Psoas muscle (tissue), 7 donors: ENCODE measurements at regions not wholly inside any gene's neighbourhood (a gene's known extent, or its start where the extent isn't known, plus 50 kb on each side); places are given as distances from the start of the nearest gene placed in this dataset.
"Not testable (repeated sequence)": the region's sequence is repeated elsewhere in the genome, so short reads cannot be mapped to it uniquely, and the experiment has no call there.

ENCODE experiments used
- ATAC-seq, 4 donors: fragments of 200-7000 bp; cut with Tn5 transposase; one replicate each; pipeline ENCODE4 v1.9.1; 2020; ENCODE audit warnings: moderate library complexity in 3 of 4, mild to moderate bottlenecking in 2 of 4
- DNase-seq, 2 donors: peaks; one replicate each; pipeline ENCODE4 v3.0.0-alpha.2; 2020
- H3K27ac ChIP-seq: fragments of 200-600 bp; one replicate; pipeline ENCODE4 v1.8.0; 2022
- H3K27me3 ChIP-seq, 3 donors: fragments of 200-600 bp in 1 of 3; one replicate each; pipeline versions ENCODE4 v1.6.1 to v1.8.0; 2013 to 2022; ENCODE audit warnings: low read length in 2 of 3, mild to moderate bottlenecking in 2 of 3, moderate library complexity in 1 of 3; ENCODE audit not compliant: insufficient read depth in 3 of 3
- H3K36me3 ChIP-seq, 2 donors: fragments of 200-600 bp in 1 of 2; one replicate each; pipeline versions ENCODE4 v1.6.1 to v1.8.0; 2013 to 2022; ENCODE audit warnings: low read depth in 1 of 2, mild to moderate bottlenecking in 1 of 2, moderate library complexity in 1 of 2; ENCODE audit not compliant: insufficient read depth in 1 of 2
- H3K4me1 ChIP-seq: fragments of 200-600 bp; one replicate; pipeline ENCODE4 v1.8.0; 2022
- H3K4me3 ChIP-seq: fragments of 200-600 bp; one replicate; pipeline ENCODE4 v1.8.0; 2022; ENCODE audit warnings: mild to moderate bottlenecking
- H3K9me3 ChIP-seq: fragments of 200-600 bp; one replicate; pipeline ENCODE4 v1.8.0; 2022
- CTCF ChIP-seq: fragments of 200-600 bp; IDR thresholded peaks from one replicate; pipeline ENCODE4 v1.8.0; 2022; ENCODE audit warnings: antibody characterized with exemption
- WGBS, 3 donors: extraction: QIAGEN DNeasy Blood & Tissue Kit; methylation state at CpG; one replicate each; pipeline versions ENCODE4 v1.1.6 to v1.1.7; 2013; 5-methylcytosine and 5-hydroxymethylcytosine counted together
- intact Hi-C, 2 donors: fragments of 100-400 bp; cut with DNase I; formaldehyde crosslinking; loops; one replicate each; pipeline versions ENCODE4 v1.11.0 to v1.14.2; 2022
- donor health status: healthy with polysubstance abuse.
- donor health status: DM: no; HTN: no; CAD: no; lungs with moderate emphysema.
- donor health status: Bipolar disorder and iron deficiency.
- donor health status: healthy.
- donor health status: DM: yes; HTN: yes; CAD: no.
- donor health status: DM: no; HTN: no; CAD: no.
- donor health status: DM: yes; HTN: yes; CAD: no.

GRCh38 chr5:118520771-118521415, 467.5 kb downstream of the DTWD2 start:
- DNase-seq (no peak), ATAC-seq (no peak)
- WGBS, 3 donors, result 83 to 92% (median 90%) methylated on average over 3 of the region's 3 CpGs
- intact Hi-C loops, result no loop called here
- Histone ChIP-seq H3K4me1 (no peaks in the 10 kb centered on the region), H3K36me3 (no peaks in the 10 kb centered on the region), H3K4me3 (no peak overlapping the region), H3K27me3 (no peaks in the 10 kb centered on the region), H3K9me3 (no peaks in the 10 kb centered on the region), H3K27ac (no peak overlapping the region)
- no peak for TF ChIP-seq CTCF

- WGBS, 3 donors, result 71 to 79% (median 73%) methylated on average over 1 of the region's 1 CpG
- intact Hi-C loops, result no loop called here
- Histone ChIP-seq H3K9me3 (no peaks in the 10 kb centered on the region), H3K4me3 (no peak overlapping the region), H3K27me3 (no peaks in the 10 kb centered on the region), H3K27ac (no peak overlapping the region), H3K36me3 (no peaks in the 10 kb centered on the region), H3K4me1 (no peaks in the 10 kb centered on the region)
- DNase-seq (no peak), ATAC-seq (no peak)
- TF ChIP-seq CTCF, result no peak
These were observed 468.9 kb downstream of the DTWD2 start for GRCh38 chr5:118519466-118519865.

DNA sequence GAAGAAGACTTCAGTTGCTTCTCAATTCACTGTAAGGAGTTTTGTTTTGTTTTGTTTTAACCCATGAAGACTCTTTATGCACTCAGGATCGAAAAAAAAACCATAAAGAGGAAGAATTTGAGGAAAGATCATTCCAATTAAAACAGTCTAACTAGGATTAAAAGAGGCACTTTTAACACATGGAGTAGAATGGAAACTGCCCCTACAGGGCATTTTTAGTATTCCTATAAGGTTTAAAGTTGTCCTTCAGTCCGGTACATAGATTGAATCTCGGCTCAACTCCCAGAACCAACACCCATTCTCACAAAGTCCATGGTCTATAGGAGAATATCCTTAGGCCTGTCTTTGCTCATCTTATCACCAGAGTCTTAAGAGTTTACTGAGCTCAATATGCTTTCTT, 469.6 kb downstream of the DTWD2 start:
- H3K4me3 ChIP-seq, result no peak overlapping the region
- no peak for TF ChIP-seq CTCF
- H3K27ac ChIP-seq, result no peak overlapping the region
- H3K9me3 ChIP-seq, result no peaks in the 10 kb centered on the region
- H3K27me3 ChIP-seq, result no peaks in the 10 kb centered on the region
- DNase-seq, result no peak
- intact Hi-C loops, result no loop called here
- H3K4me1 ChIP-seq, result no peaks in the 10 kb centered on the region
- no peaks in the 10 kb centered on the region for H3K36me3 ChIP-seq
- WGBS, 3 donors, result 94 to 98% (median 96%) methylated on average over 3 of the region's 3 CpGs
- no peak for ATAC-seq

GRCh38 chr5:118511846-118512245, 476.5 kb downstream of the DTWD2 start:
- Histone ChIP-seq H3K4me3 (no peak overlapping the region), H3K36me3 (no peaks in the 10 kb centered on the region), H3K4me1 (no peaks in the 10 kb centered on the region), H3K9me3 (no peaks in the 10 kb centered on the region), H3K27me3 (no peaks in the 10 kb centered on the region), H3K27ac (no peak overlapping the region)
- no peak for TF ChIP-seq CTCF
- intact Hi-C loops, result no loop called here
- WGBS, 3 donors, result 98 to 100% (median 98%) methylated on average over 1 of the region's 1 CpG
- no peak for DNase-seq
- ATAC-seq, result no peak

DNA sequence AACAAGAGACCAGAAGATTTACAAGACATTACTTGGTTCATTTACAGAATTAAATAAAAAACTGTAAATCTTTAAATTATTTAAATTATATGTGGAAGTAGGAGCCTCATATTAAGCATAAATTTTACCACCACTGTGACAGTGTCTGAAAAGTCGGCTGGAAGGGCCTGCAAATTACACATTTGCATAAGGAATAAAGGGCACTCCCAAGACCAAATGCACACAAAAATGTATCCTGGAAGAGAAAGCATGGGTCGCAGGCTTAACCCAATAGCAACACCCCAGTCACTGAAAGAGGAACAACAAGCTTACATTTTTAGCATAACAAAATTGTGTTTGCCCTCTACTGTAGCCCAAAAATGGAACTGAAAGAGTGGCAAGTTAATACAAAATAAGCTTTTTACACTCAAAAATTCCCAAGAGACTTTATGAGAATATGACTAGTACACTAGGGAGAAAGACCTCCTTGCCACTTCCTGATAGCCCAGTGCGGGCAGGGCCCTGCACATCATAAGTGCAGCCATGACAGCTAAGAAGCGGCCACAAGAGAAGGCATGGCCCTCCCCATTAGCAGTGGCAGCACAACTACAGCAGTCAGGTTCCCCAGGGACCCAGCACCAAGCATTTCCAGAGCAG, 482.0 kb downstream of the DTWD2 start:
- DNase-seq (no peak), ATAC-seq (no peak)
- no peaks in the 10 kb centered on the region for H3K27me3 ChIP-seq
- no peak overlapping the region for H3K27ac ChIP-seq
- TF ChIP-seq CTCF, result no peak
- H3K36me3 ChIP-seq, result no peaks in the 10 kb centered on the region
- H3K4me3 ChIP-seq, result no peak overlapping the region
- H3K4me1 ChIP-seq, result no peaks in the 10 kb centered on the region
- 78 to 90% (median 85%) methylated on average over 4 of the region's 4 CpGs for WGBS, 3 donors
- H3K9me3 ChIP-seq, result no peaks in the 10 kb centered on the region
- intact Hi-C loops, result no loop called here

DNA sequence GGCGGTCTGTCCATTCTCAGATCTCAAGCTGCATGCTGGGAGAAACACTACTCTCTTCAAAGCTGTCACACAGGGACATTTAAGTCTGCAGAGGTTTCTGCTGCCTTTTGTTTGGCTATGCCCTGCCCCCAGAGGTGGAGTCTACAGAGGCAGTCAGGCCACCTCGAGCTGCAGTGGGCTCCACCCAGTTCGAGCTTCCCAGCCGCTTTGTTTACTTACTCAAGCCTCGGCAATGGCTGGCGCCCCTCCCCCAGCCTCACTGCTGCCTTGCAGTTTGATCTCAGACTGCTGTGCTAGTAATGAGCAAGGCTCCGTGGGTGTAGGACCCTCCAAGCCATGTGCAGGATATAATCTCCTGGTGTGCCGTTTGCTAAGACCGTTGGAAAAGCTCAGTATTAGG, 486.1 kb downstream of the DTWD2 start:
- H3K27ac ChIP-seq, ATAC-seq, H3K4me1 ChIP-seq, H3K4me3 ChIP-seq, H3K9me3 ChIP-seq, H3K27me3 ChIP-seq, H3K36me3 ChIP-seq, intact Hi-C loops, DNase-seq: not testable (repeated sequence)
- WGBS, 3 donors, result 82 to 88% (median 84%) methylated on average over 9 of the region's 9 CpGs
